ENCODE measurements at regions not wholly inside any gene's neighbourhood (a gene's known extent, or its start where the extent isn't known, plus 50 kb on each side); places are given as distances from the start of the nearest gene placed in this dataset.

DNA sequence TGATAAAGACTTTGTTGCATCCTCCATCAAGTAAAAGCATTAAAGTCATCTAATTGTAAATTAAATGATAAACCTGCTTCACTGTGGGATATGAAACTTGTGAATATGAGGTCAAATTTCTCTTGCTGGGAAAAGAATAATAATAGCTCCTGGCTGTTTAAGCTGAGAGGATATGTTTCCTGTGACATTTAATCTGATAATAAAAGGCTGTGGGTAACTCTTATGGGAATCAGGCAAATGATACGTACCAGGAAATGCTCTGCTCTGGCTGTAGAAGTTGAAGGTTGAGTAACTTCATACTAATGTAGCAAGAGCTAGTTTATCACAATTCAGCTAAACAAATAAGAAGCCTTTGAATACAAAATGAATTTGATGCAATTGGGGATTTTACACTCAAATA is 574.6 kb downstream of the RAPGEF2 start:
- FAIRE-seq (no peak), DNase-seq (ENCODE audit: low read depth, low spot score) (no peak), ATAC-seq (no peak)
- H2AFZ ChIP-seq (ENCODE audit: control insufficient read depth, low read depth, low read length): no peak overlapping the region
- no peaks in the 10 kb centered on the region for H3K9me3 ChIP-seq (replicated peaks; ENCODE audit: control insufficient read depth, insufficient read depth, low read length)
- CTCF ChIA-PET: interaction anchor here (1.2 kb wide), 1 partner anchor 133 kb away, joined by 3 read pairs; no protein-coding TSS in a partner anchor
- no peak overlapping the region for H3K4me2 ChIP-seq (ENCODE audit: control insufficient read depth, insufficient read depth)
- TF ChIP-seq NR2F1 (conservative IDR thresholded peaks at IDR 0.05) (no peak), ZBTB40 (IDR thresholded peaks at IDR 0.05; ENCODE audit: borderline replicate concordance) (no peak), RELA (IDR thresholded peaks at IDR 0.05; ENCODE audit: borderline replicate concordance, partially characterized antibody) (no peak), SUZ12 (IDR thresholded peaks at IDR 0.05; ENCODE audit: unreplicated experiment) (no peak), CHD4 (IDR thresholded peaks at IDR 0.05) (no peak), BMI1 (IDR thresholded peaks at IDR 0.05; ENCODE audit: borderline replicate concordance) (no peak), BCL3 (IDR thresholded peaks at IDR 0.05; ENCODE audit: borderline replicate concordance, insufficient read depth, low read depth, low read length, poor library complexity, severe bottlenecking) (no peak), BRCA1 (IDR thresholded peaks at IDR 0.05; ENCODE audit: low read depth, low read length) (no peak), MXI1 (IDR thresholded peaks at IDR 0.05; ENCODE audit: low read depth, low read length) (no peak), EED (IDR thresholded peaks at IDR 0.05; ENCODE audit: low read depth) (no peak), ZNF24 (IDR thresholded peaks at IDR 0.05) (no peak), MYB (IDR thresholded peaks at IDR 0.05; ENCODE audit: borderline replicate concordance, low read depth, low read length) (no peak), EGR1 (IDR thresholded peaks at IDR 0.05; ENCODE audit: borderline replicate concordance in 1 of 2, low read depth in 2 of 2, low read length in 2 of 2) (no peak), HDAC6 (IDR thresholded peaks at IDR 0.05; ENCODE audit: unreplicated experiment) (no peak), PAX8 (IDR thresholded peaks at IDR 0.05) (no peak), CHD2 (IDR thresholded peaks at IDR 0.05; ENCODE audit: borderline replicate concordance, low read depth, low read length) (no peak)
- H3K27ac ChIP-seq (ENCODE audit: control insufficient read depth, insufficient read depth): no peak overlapping the region
- RAD21 ChIA-PET (ENCODE audit: unreplicated experiment): no interaction called here
- no peaks in the 10 kb centered on the region for H3K4me1 ChIP-seq (ENCODE audit: control insufficient read depth, insufficient read depth, low read length)
- H3K9ac ChIP-seq (ENCODE audit: control insufficient read depth, insufficient read depth, low read length): no peak overlapping the region
- in situ Hi-C loops (cut with MboI) (no loop called here), intact Hi-C loops (cut with micrococcal nuclease; ENCODE audit: unreplicated experiment) (no loop called here)
- no peak overlapping the region for H3K4me3 ChIP-seq
- POLR2A ChIA-PET: no interaction called here
- H4K20me1 ChIP-seq (ENCODE audit: control insufficient read depth, insufficient read depth): no peaks in the 10 kb centered on the region
- SMC1A ChIA-PET (ENCODE audit: uncharacterized antibody, unreplicated experiment): interaction anchor here (0.6 to 0.8 kb wide), 2 partner anchors 9 to 545 kb away, joined by 3 read pairs; no protein-coding TSS in a partner anchor
- no peaks in the 10 kb centered on the region for H3K27me3 ChIP-seq (replicated peaks in 1 of 2; ENCODE audit: control insufficient read depth in 2 of 2, insufficient read depth in 2 of 2, low read length in 1 of 2)
- H3K79me2 ChIP-seq (ENCODE audit: control insufficient read depth, insufficient read depth, low read length): no peaks in the 10 kb centered on the region
- WGBS (ENCODE audit: insufficient coverage, insufficient replicate concordance, low lambda C conversion rate, missing lambda C conversion rate): 0% methylated on average over 1 of the region's 1 CpG
- BruUV-seq (replicated peaks): no TSS peak
- H3K36me3 ChIP-seq (ENCODE audit: control insufficient read depth in 2 of 2, insufficient read depth in 2 of 2, low read length in 1 of 2): no peaks in the 10 kb centered on the region
